Caco-2 (cell line): ENCODE measurements at regions not wholly inside any gene's neighbourhood (a gene's known extent, or its start where the extent isn't known, plus 50 kb on each side); places are given as distances from the start of the nearest gene placed in this dataset.

ENCODE experiments used
- BruUV-seq: library from RNA; stranded (reverse); fragments of 400-500 nt; replicated peaks from 2 replicates; lab custom pipeline; 2021; lab: Mats Ljungman, UMichigan
- CTCF ChIA-PET: fragments of 300-600 bp; sonication (Branson Sonifier 250); formaldehyde crosslinking; loops from one replicate; lab custom pipeline; 2022; ENCODE audit warnings: antibody characterized with exemption; lab: Charles Lee
- POLR2A ChIA-PET: fragments of 300-600 bp; sonication (Branson Sonifier 250); formaldehyde crosslinking; loops from one replicate; lab custom pipeline; 2022; ENCODE audit warnings: antibody characterized with exemption; lab: Charles Lee
- DNase-seq, 2 experiments: peaks; one replicate each; pipeline versions ENCODE4 v3.0.0 to v3.0.0-alpha.2; 2020 to 2022
- H3K27me3 ChIP-seq: replicated peaks from 2 replicates; pipeline ENCODE4 v1.6.0; 2011; ENCODE audit warnings: low read length; ENCODE audit not compliant: control insufficient read depth, insufficient read depth
- H3K36me3 ChIP-seq: 2 replicates; pipeline ENCODE4 v1.5.1; 2011; ENCODE audit warnings: low read length; ENCODE audit not compliant: control insufficient read depth, insufficient read depth
- H3K4me1 ChIP-seq: fragments of 250-450 bp; sonication (Bioruptor Pico); 2 replicates; pipeline ENCODE4 v1.5.1; 2020; ENCODE audit warnings: mild to moderate bottlenecking
- H3K4me3 ChIP-seq: 2 replicates; pipeline ENCODE4 v1.5.1; 2011; ENCODE audit warnings: low read depth, mild to moderate bottlenecking, control low read depth, low read length
- H3K9me3 ChIP-seq: fragments of 250-450 bp; sonication (Bioruptor Pico); 2 replicates; pipeline ENCODE4 v1.5.1; 2020; ENCODE audit warnings: mild to moderate bottlenecking, moderate library complexity
- H3K27ac Mint-ChIP-seq: one replicate; pipeline ENCODE4 v1.8.0; 2022; ENCODE audit warnings: mixed read lengths; ENCODE audit not compliant: unreplicated experiment
- H3K27me3 Mint-ChIP-seq: one replicate; pipeline ENCODE4 v1.8.0; 2022; ENCODE audit warnings: mixed read lengths; ENCODE audit not compliant: insufficient read depth, unreplicated experiment
- H3K36me3 Mint-ChIP-seq: one replicate; pipeline ENCODE4 v1.8.0; 2022; ENCODE audit warnings: mild to moderate bottlenecking, mixed read lengths; ENCODE audit not compliant: insufficient read depth, unreplicated experiment
- H3K4me1 Mint-ChIP-seq: one replicate; pipeline ENCODE4 v1.8.0; 2022; ENCODE audit warnings: low read depth, mixed read lengths; ENCODE audit not compliant: unreplicated experiment
- H3K4me3 Mint-ChIP-seq: one replicate; pipeline ENCODE4 v1.8.0; 2022; ENCODE audit warnings: mild to moderate bottlenecking, moderate library complexity, mixed read lengths; ENCODE audit not compliant: unreplicated experiment
- H3K9me3 Mint-ChIP-seq: one replicate; pipeline ENCODE4 v1.8.0; 2022; ENCODE audit warnings: mixed read lengths; ENCODE audit not compliant: unreplicated experiment
- intact Hi-C: fragments of 100-400 bp; cut with micrococcal nuclease; formaldehyde crosslinking; loops from one replicate; pipeline ENCODE4 v1.10.0; 2022; ENCODE audit not compliant: unreplicated experiment
- TF ChIP-seq, protein P1 (sequence below), 2 experiments: fragments of 200-600 bp in 1 of 2; IDR thresholded peaks; 1 replicate in 1 of 2; 2 replicates in 1 of 2; pipeline versions ENCODE4 v1.5.1 to v1.8.0; 2011 to 2022; ENCODE audit warnings: antibody characterized with exemption in 1 of 2, control low read depth in 1 of 2, inconsistent platforms in 1 of 2, low read depth in 1 of 2, low read length in 1 of 2, mild to moderate bottlenecking in 1 of 2, moderate library complexity in 1 of 2; ENCODE audit not compliant: insufficient read depth in 1 of 2, severe bottlenecking in 1 of 2, unreplicated experiment in 1 of 2

DNA sequence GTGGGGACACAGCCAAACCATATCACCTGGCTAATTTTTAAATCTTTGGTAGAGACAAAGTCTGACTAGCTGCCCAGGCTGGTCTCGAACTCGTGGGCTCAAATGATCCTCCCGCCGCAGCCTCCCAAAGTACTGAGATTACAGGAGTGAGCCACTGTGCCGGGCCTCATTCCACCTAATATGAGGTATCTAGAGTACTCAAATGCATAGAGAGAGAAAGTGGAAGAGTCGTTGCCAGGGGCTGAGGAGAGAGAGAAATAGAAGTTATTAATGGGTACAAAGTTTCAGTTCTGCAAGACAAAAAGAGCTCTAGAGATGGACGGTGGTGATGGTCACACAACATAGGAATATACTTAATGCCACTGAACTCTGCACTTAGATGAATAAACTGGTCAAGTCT, 119.6 kb downstream of the TOMM20 start:
- no peak overlapping the region for H3K27ac Mint-ChIP-seq
- BruUV-seq: no TSS peak
- no peaks in the 10 kb centered on the region for H3K36me3 Mint-ChIP-seq
- ChIA-PET POLR2A (no interaction called here), CTCF (no interaction called here)
- peaks cover 18% of the 10 kb centered on the region for H3K9me3 Mint-ChIP-seq
- no peaks in the 10 kb centered on the region for H3K27me3 Mint-ChIP-seq
- no peak overlapping the region for H3K4me3 Mint-ChIP-seq
- TF ChIP-seq, protein P1, sequence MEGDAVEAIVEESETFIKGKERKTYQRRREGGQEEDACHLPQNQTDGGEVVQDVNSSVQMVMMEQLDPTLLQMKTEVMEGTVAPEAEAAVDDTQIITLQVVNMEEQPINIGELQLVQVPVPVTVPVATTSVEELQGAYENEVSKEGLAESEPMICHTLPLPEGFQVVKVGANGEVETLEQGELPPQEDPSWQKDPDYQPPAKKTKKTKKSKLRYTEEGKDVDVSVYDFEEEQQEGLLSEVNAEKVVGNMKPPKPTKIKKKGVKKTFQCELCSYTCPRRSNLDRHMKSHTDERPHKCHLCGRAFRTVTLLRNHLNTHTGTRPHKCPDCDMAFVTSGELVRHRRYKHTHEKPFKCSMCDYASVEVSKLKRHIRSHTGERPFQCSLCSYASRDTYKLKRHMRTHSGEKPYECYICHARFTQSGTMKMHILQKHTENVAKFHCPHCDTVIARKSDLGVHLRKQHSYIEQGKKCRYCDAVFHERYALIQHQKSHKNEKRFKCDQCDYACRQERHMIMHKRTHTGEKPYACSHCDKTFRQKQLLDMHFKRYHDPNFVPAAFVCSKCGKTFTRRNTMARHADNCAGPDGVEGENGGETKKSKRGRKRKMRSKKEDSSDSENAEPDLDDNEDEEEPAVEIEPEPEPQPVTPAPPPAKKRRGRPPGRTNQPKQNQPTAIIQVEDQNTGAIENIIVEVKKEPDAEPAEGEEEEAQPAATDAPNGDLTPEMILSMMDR (IDR thresholded peaks at IDR 0.05; ENCODE audit: insufficient read depth in 1 of 2, low read depth in 1 of 2, low read length in 1 of 2, severe bottlenecking in 1 of 2, unreplicated experiment in 1 of 2): no peak
- Histone ChIP-seq H3K4me1 (no peaks in the 10 kb centered on the region), H3K36me3 (no peaks in the 10 kb centered on the region), H3K27me3 (no peaks in the 10 kb centered on the region), H3K4me3 (no peak overlapping the region), H3K9me3 (peaks cover 4% of the 10 kb centered on the region; the same call in 1 of the 2 replicates)
- no peak for DNase-seq
- no peaks in the 10 kb centered on the region for H3K4me1 Mint-ChIP-seq
- intact Hi-C loops: no loop called here

DNA sequence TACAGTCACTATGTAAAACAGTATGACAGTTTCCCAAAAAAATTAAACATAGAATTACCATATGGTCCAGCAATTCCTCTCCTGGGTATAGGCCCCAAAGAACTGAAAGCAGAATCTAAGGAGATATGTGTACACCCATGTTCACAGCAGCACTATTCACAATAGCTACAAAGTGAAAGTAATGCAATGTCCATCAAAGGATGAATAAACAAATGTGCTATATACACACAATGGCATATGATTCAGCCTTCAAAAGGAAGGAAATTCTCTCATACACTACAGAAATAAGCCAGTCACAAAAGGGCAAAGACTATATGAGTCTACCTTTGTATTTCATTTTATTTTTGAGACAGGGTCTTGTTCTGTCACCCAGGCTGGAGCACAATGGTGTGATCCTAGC, 120.4 kb downstream of the TOMM20 start:
- POLR2A ChIA-PET: no interaction called here
- intact Hi-C loops: no loop called here

DNA sequence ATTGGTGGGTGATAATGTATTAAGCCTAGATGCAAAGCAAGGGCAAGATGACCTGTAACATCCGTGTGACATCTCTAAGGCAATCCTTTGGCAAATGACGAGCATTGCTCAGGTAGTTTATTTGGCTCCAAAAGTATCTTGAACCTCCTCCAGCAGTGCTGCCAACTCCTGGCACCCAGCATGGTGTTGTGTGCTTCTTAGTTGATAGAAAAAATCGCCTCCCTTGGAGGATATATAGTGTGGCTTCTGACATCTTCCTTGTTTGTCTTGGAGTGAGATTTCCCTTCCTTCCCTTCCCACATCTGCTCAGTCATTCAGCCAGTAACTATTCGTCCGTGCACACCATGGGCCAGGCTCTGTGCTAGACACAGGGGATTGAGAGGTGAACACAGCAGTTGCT, 121.8 kb downstream of the TOMM20 start:
- Mint-ChIP-seq H3K9me3 (peaks cover 18% of the 10 kb centered on the region), H3K27ac (no peak overlapping the region), H3K4me3 (no peak overlapping the region), H3K4me1 (peaks cover 1% of the 10 kb centered on the region), H3K27me3 (no peaks in the 10 kb centered on the region), H3K36me3 (no peaks in the 10 kb centered on the region)
- H3K4me3 ChIP-seq: no peak overlapping the region
- intact Hi-C loops: no loop called here
- ChIA-PET POLR2A (no interaction called here), CTCF (no interaction called here)
- H3K4me1 ChIP-seq: no peaks in the 10 kb centered on the region
- H3K27me3 ChIP-seq: no peaks in the 10 kb centered on the region
- BruUV-seq: no TSS peak
- DNase-seq: no peak
- H3K36me3 ChIP-seq: no peaks in the 10 kb centered on the region
- peaks cover 4% of the 10 kb centered on the region; the same call in 1 of the 2 replicates for H3K9me3 ChIP-seq
- TF ChIP-seq, protein P1 (IDR thresholded peaks at IDR 0.05; ENCODE audit: insufficient read depth in 1 of 2, low read depth in 1 of 2, low read length in 1 of 2, severe bottlenecking in 1 of 2, unreplicated experiment in 1 of 2): no peak

More for the DNA sequence above, 120.4 kb downstream of the TOMM20 start:
- Mint-ChIP-seq H3K36me3 (no peaks in the 10 kb centered on the region), H3K4me3 (no peak overlapping the region), H3K27me3 (no peaks in the 10 kb centered on the region), H3K9me3 (peaks cover 18% of the 10 kb centered on the region), H3K4me1 (no peaks in the 10 kb centered on the region), H3K27ac (no peak overlapping the region)
- no peaks in the 10 kb centered on the region for H3K36me3 ChIP-seq
- DNase-seq: no peak
- TF ChIP-seq, protein P1 (IDR thresholded peaks at IDR 0.05; ENCODE audit: insufficient read depth in 1 of 2, low read depth in 1 of 2, low read length in 1 of 2, severe bottlenecking in 1 of 2, unreplicated experiment in 1 of 2): no peak
- H3K4me3 ChIP-seq: no peak overlapping the region
- no TSS peak for BruUV-seq
- CTCF ChIA-PET: no interaction called here
- H3K4me1 ChIP-seq: no peaks in the 10 kb centered on the region
- H3K27me3 ChIP-seq: no peaks in the 10 kb centered on the region
- H3K9me3 ChIP-seq: peaks cover 4% of the 10 kb centered on the region; the same call in 1 of the 2 replicates
